ENCODE measurements at regions not wholly inside any gene's neighbourhood (a gene's known extent, or its start where the extent isn't known, plus 50 kb on each side); places are given as distances from the start of the nearest gene placed in this dataset.

GRCh38 chr6:156650896-156651390 lies 126.2 kb upstream of the ARID1B start:
- DNase-seq (ENCODE audit: low read depth), result no peak

- DNase-seq (ENCODE audit: low read depth), result no peak
Measured at GRCh38 chr6:156648616-156649015, 128.6 kb upstream of the ARID1B start.

GRCh38 chr6:156647991-156648390 lies 129.2 kb upstream of the ARID1B start:
- peak; percentile 38 for DNase-seq (ENCODE audit: low read depth)

- no peak for DNase-seq (ENCODE audit: low read depth)
Measured at GRCh38 chr6:156647140-156647784, 129.9 kb upstream of the ARID1B start.

- no peak for DNase-seq (ENCODE audit: low read depth)
Measured at GRCh38 chr6:156646496-156646895, 130.7 kb upstream of the ARID1B start.

- DNase-seq (ENCODE audit: low read depth), result peak; percentile 32
Measured at GRCh38 chr6:156645097-156645496, 132.1 kb upstream of the ARID1B start.

GRCh38 chr6:156639009-156639721 lies 138.0 kb upstream of the ARID1B start:
- DNase-seq (ENCODE audit: low read depth), result peak; percentile 65

- no peak for DNase-seq (ENCODE audit: low read depth)
Measured at GRCh38 chr6:156638581-156638980, 138.6 kb upstream of the ARID1B start.

- no peak for DNase-seq (ENCODE audit: low read depth)
Measured at GRCh38 chr6:156634951-156635371, 142.2 kb upstream of the ARID1B start.

- DNase-seq (ENCODE audit: low read depth), result peak; percentile 13
Measured at GRCh38 chr6:156634048-156634447, 143.1 kb upstream of the ARID1B start.

GRCh38 chr6:156633291-156633690 lies 143.9 kb upstream of the ARID1B start:
- DNase-seq (ENCODE audit: low read depth), result no peak

GRCh38 chr6:156630613-156631302 lies 146.4 kb upstream of the ARID1B start:
- no peak for DNase-seq (ENCODE audit: low read depth)

- no peak for DNase-seq (ENCODE audit: low read depth)
Measured at GRCh38 chr6:156628805-156629204, 148.4 kb upstream of the ARID1B start.

GRCh38 chr6:156627524-156627923 lies 149.7 kb upstream of the ARID1B start:
- no peak for DNase-seq (ENCODE audit: low read depth)

- no peak for DNase-seq (ENCODE audit: low read depth)
Measured at GRCh38 chr6:156622185-156622584, 155.0 kb upstream of the ARID1B start.

GRCh38 chr6:156620331-156620730 lies 156.8 kb upstream of the ARID1B start:
- no peak for DNase-seq (ENCODE audit: low read depth)

GRCh38 chr6:156618600-156619205 lies 158.5 kb upstream of the ARID1B start:
- DNase-seq (ENCODE audit: low read depth), result no peak

GRCh38 chr6:156617941-156618340 lies 159.2 kb upstream of the ARID1B start:
- no peak for DNase-seq (ENCODE audit: low read depth)

- DNase-seq (ENCODE audit: low read depth), result no peak
Measured at GRCh38 chr6:156617376-156617775, 159.8 kb upstream of the ARID1B start.

- no peak for DNase-seq (ENCODE audit: low read depth)
Measured at GRCh38 chr6:156616495-156616894, 160.7 kb upstream of the ARID1B start.

GRCh38 chr6:156613996-156614395 lies 163.2 kb upstream of the ARID1B start:
- no peak for DNase-seq (ENCODE audit: low read depth)

GRCh38 chr6:156612361-156612760 lies 164.8 kb upstream of the ARID1B start:
- no peak for DNase-seq (ENCODE audit: low read depth)
